GM11168 (cell line): ENCODE measurements at regions not wholly inside any gene's neighbourhood (a gene's known extent, or its start where the extent isn't known, plus 50 kb on each side); places are given as distances from the start of the nearest gene placed in this dataset.

ENCODE experiments used
- in situ Hi-C: fragments of 300-500 bp; cut with MboI; formaldehyde crosslinking; loops from one replicate; pipeline ENCODE4 v1.12.0; 2022; ENCODE audit warnings: low sequenced_read_pairs; ENCODE audit not compliant: unreplicated experiment

- in situ Hi-C loops = loop anchor here (25.0 kb wide), 3 partner anchors 414 to 814 kb away; partner anchors contain the start of gene RNASEH2B
Measured at GRCh38 chr13:50098693-50099092, 83.4 kb downstream of the KCNRG start.

GRCh38 chr13:50099473-50099872, 84.2 kb downstream of the KCNRG start:
- in situ Hi-C loops = loop anchor here (25.0 kb wide), 3 partner anchors 413 to 813 kb away; partner anchors contain the start of gene RNASEH2B

- in situ Hi-C loops = no loop called here
Measured at GRCh38 chr13:50101590-50101989, 86.3 kb downstream of the KCNRG start.

GRCh38 chr13:50104493-50104892, 89.2 kb downstream of the KCNRG start:
- in situ Hi-C loops = no loop called here

- in situ Hi-C loops = no loop called here
Measured at GRCh38 chr13:50106559-50106958, 91.3 kb downstream of the KCNRG start.

- in situ Hi-C loops = no loop called here
Measured at GRCh38 chr13:50107205-50107604, 92.0 kb downstream of the KCNRG start.

- in situ Hi-C loops = no loop called here
Measured at GRCh38 chr13:50114961-50115360, 99.7 kb downstream of the KCNRG start.

GRCh38 chr13:50115695-50116094, 100.5 kb downstream of the KCNRG start:
- in situ Hi-C loops = no loop called here

GRCh38 chr13:50116430-50116973, 101.3 kb downstream of the KCNRG start:
- in situ Hi-C loops = no loop called here

GRCh38 chr13:50119591-50119990, 104.3 kb downstream of the KCNRG start:
- in situ Hi-C loops = no loop called here

- in situ Hi-C loops = no loop called here
Measured at GRCh38 chr13:50122455-50122854, 107.2 kb downstream of the KCNRG start.

GRCh38 chr13:50123002-50123401, 107.8 kb downstream of the KCNRG start:
- in situ Hi-C loops = no loop called here

GRCh38 chr13:50123515-50123861, 108.2 kb downstream of the KCNRG start:
- in situ Hi-C loops = no loop called here

GRCh38 chr13:50123862-50124535, 108.8 kb downstream of the KCNRG start:
- in situ Hi-C loops = no loop called here

- in situ Hi-C loops = no loop called here
Measured at GRCh38 chr13:50124536-50125303, 109.5 kb downstream of the KCNRG start.

GRCh38 chr13:50125304-50125553, 110.0 kb downstream of the KCNRG start:
- in situ Hi-C loops = no loop called here

GRCh38 chr13:50125554-50126262, 110.5 kb downstream of the KCNRG start:
- in situ Hi-C loops = no loop called here

GRCh38 chr13:50126263-50126992, 111.2 kb downstream of the KCNRG start:
- in situ Hi-C loops = no loop called here

GRCh38 chr13:50126993-50127725, 111.9 kb downstream of the KCNRG start:
- in situ Hi-C loops = no loop called here
